GM18507 (cell line): ENCODE measurements at regions not wholly inside any gene's neighbourhood (a gene's known extent, or its start where the extent isn't known, plus 50 kb on each side); places are given as distances from the start of the nearest gene placed in this dataset.
A peak's percentile ranks its signal among the peaks of the same experiment; 100 is the strongest.

Experiments
- DNase-seq: peaks from one replicate; pipeline ENCODE4 v3.0.0; 2011; ENCODE audit warnings: low read depth; ENCODE audit not compliant: insufficient read length; ENCODE audit errors: extremely low spot score
- FAIRE-seq: peaks from 2 replicates; lab custom pipeline; 2011; peaks lifted over from hg19 to GRCh38; lab: Jason Lieb, UNC

GRCh38 chr3:25007974-25008658, 419.9 kb upstream of the RARB start:
- peak; percentile 79 for FAIRE-seq
- no peak for DNase-seq

GRCh38 chr3:25009665-25010064, 418.4 kb upstream of the RARB start:
- FAIRE-seq: no peak
- no peak for DNase-seq

GRCh38 chr3:25015599-25015998, 412.5 kb upstream of the RARB start:
- no peak for DNase-seq
- FAIRE-seq: no peak

- FAIRE-seq (no peak), DNase-seq (no peak)
These were observed 409.2 kb upstream of the RARB start for GRCh38 chr3:25018909-25019308.

GRCh38 chr3:25019506-25019905, 408.6 kb upstream of the RARB start:
- no peak for DNase-seq
- FAIRE-seq: no peak

- FAIRE-seq (no peak), DNase-seq (no peak)
These were observed 406.2 kb upstream of the RARB start for GRCh38 chr3:25021816-25022215.

GRCh38 chr3:25023876-25024275, 404.2 kb upstream of the RARB start:
- DNase-seq: no peak
- FAIRE-seq: no peak

GRCh38 chr3:25025236-25025635, 402.8 kb upstream of the RARB start:
- FAIRE-seq (no peak), DNase-seq (no peak)

- no peak for DNase-seq
- FAIRE-seq: no peak
These were observed 400.4 kb upstream of the RARB start for GRCh38 chr3:25027650-25028049.

GRCh38 chr3:25029820-25030219, 398.2 kb upstream of the RARB start:
- no peak for FAIRE-seq
- no peak for DNase-seq

- no peak for FAIRE-seq
These were observed 395.7 kb upstream of the RARB start for GRCh38 chr3:25032344-25032743.

GRCh38 chr3:25033407-25034029, 394.5 kb upstream of the RARB start:
- DNase-seq (peak; percentile 29), FAIRE-seq (peak; percentile 72)

More at GRCh38 chr3:25032344-25032743, 395.7 kb upstream of the RARB start:
- no peak for DNase-seq

- FAIRE-seq (no peak), DNase-seq (no peak)
These were observed 392.5 kb upstream of the RARB start for GRCh38 chr3:25035526-25035925.

- FAIRE-seq: no peak
- DNase-seq: no peak
These were observed 391.4 kb upstream of the RARB start for GRCh38 chr3:25036633-25037032.

- FAIRE-seq: no peak
- DNase-seq: no peak
These were observed 391.0 kb upstream of the RARB start for GRCh38 chr3:25037049-25037547.

- DNase-seq: no peak
- FAIRE-seq: no peak
These were observed 389.8 kb upstream of the RARB start for GRCh38 chr3:25038271-25038670.

- FAIRE-seq: no peak
- DNase-seq: no peak
These were observed 389.1 kb upstream of the RARB start for GRCh38 chr3:25038922-25039321.

GRCh38 chr3:25040748-25041147, 387.3 kb upstream of the RARB start:
- DNase-seq (no peak), FAIRE-seq (no peak)

GRCh38 chr3:25041871-25042584, 386.0 kb upstream of the RARB start:
- DNase-seq (no peak), FAIRE-seq (no peak)

- FAIRE-seq (no peak), DNase-seq (no peak)
These were observed 384.9 kb upstream of the RARB start for GRCh38 chr3:25043177-25043576.

- DNase-seq: no peak
- FAIRE-seq: no peak
These were observed 384.3 kb upstream of the RARB start for GRCh38 chr3:25043749-25044148.
